ENCODE measurements at regions not wholly inside any gene's neighbourhood (a gene's known extent, or its start where the extent isn't known, plus 50 kb on each side); places are given as distances from the start of the nearest gene placed in this dataset.

DNA sequence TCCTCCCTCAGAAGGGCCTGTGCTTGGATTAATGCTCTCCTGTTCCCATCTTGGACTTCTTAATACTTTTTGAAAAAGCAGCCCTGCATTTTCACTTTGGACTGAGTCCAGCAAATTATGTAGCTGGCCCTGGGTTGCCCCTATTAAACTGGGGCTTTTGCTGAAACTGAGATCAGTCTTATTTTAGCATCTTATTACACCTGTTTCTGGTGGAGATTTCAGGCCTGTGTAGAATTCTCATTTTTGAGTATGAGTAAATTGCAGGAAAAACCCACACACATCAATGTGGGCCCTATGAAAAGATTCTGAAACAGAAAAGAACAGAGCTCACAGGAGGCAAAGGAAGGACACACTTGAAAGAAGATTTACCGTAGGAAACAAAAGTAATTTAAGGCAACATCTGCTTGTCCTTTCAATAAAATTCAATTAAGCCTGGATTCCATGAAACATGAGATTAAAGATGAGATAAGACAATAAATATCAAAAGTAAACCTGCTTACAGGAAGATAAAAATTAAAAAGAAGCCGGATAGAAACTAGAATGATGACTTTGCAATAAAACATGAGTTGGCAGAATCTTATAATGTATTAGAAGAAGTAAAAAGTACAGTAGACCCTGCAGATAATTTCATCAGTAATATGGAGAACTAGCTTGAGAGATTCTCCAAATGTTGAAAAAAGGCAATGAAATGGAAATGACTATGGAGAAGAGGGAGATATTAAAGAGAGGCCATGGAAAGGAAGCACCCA lies 90.7 kb upstream of the GCFC2 start:
- ATAC-seq (no peak), DNase-seq (ENCODE audit: low spot score) (no peak), FAIRE-seq (no peak)
- no peak overlapping the region for H3K27ac ChIP-seq (ENCODE audit: extremely low read length, insufficient read depth, low read length)
- no peaks in the 10 kb centered on the region for H3K79me2 ChIP-seq (ENCODE audit: insufficient read depth, low read length)
- in situ Hi-C loops (cut with HindIII; ENCODE audit: extremely low pct_ligation_motif_present, low pct_unique_long_range_greater_than_20kb) (loop anchor here (5.0 kb wide), 1 partner anchor 96 kb away; no protein-coding TSS in a partner anchor), intact Hi-C loops (cut with micrococcal nuclease; ENCODE audit: unreplicated experiment) (no loop called here)
- H2AFZ ChIP-seq (ENCODE audit: low read length) = no peak overlapping the region
- no TSS peak for BruUV-seq (replicated peaks)
- no peak overlapping the region for H3K9ac ChIP-seq (ENCODE audit: insufficient read depth, low read depth, low read length)
- no peaks in the 10 kb centered on the region for H3K4me1 ChIP-seq (ENCODE audit: insufficient read depth, low read length)
- no peak overlapping the region for H3K4me3 ChIP-seq (replicated peaks in 1 of 3; ENCODE audit: insufficient read depth in 1 of 3, low read depth in 2 of 3, low read length in 3 of 3)
- POLR2A ChIA-PET = no interaction called here
- H3K36me3 ChIP-seq (replicated peaks in 1 of 2; ENCODE audit: control insufficient read depth in 1 of 2, insufficient read depth in 2 of 2, low read length in 2 of 2) = no peaks in the 10 kb centered on the region
- no peak overlapping the region for H3K4me2 ChIP-seq (ENCODE audit: low read depth, low read length)
- TF ChIP-seq MAFF (IDR thresholded peaks at IDR 0.05; ENCODE audit: low read depth, low read length) (peak; percentile 80), MAFK (conservative IDR thresholded peaks at IDR 0.05 in 1 of 2, IDR thresholded peaks at IDR 0.05 in 1 of 2; ENCODE audit: low read length in 2 of 2) (peak; percentile 79 to 89)
- TF ChIP-seq, protein P1, sequence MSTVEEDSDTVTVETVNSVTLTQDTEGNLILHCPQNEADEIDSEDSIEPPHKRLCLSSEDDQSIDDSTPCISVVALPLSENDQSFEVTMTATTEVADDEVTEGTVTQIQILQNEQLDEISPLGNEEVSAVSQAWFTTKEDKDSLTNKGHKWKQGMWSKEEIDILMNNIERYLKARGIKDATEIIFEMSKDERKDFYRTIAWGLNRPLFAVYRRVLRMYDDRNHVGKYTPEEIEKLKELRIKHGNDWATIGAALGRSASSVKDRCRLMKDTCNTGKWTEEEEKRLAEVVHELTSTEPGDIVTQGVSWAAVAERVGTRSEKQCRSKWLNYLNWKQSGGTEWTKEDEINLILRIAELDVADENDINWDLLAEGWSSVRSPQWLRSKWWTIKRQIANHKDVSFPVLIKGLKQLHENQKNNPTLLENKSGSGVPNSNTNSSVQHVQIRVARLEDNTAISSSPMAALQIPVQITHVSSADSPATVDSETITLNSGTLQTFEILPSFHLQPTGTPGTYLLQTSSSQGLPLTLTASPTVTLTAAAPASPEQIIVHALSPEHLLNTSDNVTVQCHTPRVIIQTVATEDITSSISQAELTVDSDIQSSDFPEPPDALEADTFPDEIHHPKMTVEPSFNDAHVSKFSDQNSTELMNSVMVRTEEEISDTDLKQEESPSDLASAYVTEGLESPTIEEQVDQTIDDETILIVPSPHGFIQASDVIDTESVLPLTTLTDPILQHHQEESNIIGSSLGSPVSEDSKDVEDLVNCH (CRISPR knock-in tag; IDR thresholded peaks at IDR 0.05) = no peak
- H4K20me1 ChIP-seq (ENCODE audit: insufficient read depth, low read length) = no peaks in the 10 kb centered on the region
- WGBS (ENCODE audit: low lambda C conversion rate) = 30% methylated on average over 2 of the region's 2 CpGs
- H3K9me3 ChIP-seq (ENCODE audit: low read length) = no peaks in the 10 kb centered on the region
- H3K27me3 ChIP-seq (ENCODE audit: control insufficient read depth in 1 of 2, insufficient read depth in 2 of 2, low read length in 2 of 2) = peaks cover 0 to 4% of the 10 kb centered on the region in 2 experiments; a peak in 1 of 5 replicates
- CTCF ChIA-PET (ENCODE audit: low intra/inter-chr PET ratio, low total read pairs) = no interaction called here

DNA sequence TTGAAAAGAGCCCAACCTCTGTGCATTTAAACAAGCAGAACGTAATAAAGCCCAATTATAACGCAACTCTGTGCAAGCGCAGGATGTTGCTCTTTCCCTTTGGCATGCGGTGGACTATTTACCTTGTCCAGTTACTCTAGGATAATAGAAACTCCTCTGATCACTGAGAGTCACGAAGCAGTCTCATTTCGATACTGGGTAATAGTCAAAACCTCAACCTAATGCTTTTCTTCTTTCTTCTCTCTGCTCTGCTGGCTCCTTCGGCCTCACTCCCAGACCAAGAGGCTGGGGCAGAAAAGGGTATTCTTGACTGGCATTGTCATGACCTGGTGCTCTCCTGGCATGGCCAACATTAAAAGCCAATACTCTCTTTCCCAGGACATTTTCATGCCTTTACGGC lies 89.7 kb upstream of the GCFC2 start:
- in situ Hi-C loops (cut with HindIII; ENCODE audit: extremely low pct_ligation_motif_present, low pct_unique_long_range_greater_than_20kb) = loop anchor here (5.0 kb wide), 1 partner anchor 97 kb away; no protein-coding TSS in a partner anchor
- BruUV-seq (replicated peaks) = no TSS peak
- WGBS (ENCODE audit: low lambda C conversion rate) = 16% methylated on average over 8 of the region's 8 CpGs
- TF ChIP-seq ZNF768 (CRISPR knock-in tag; IDR thresholded peaks at IDR 0.05) (no peak), BCL6 (CRISPR knock-in tag; IDR thresholded peaks at IDR 0.05) (no peak), ZNF724P (CRISPR knock-in tag; IDR thresholded peaks at IDR 0.05; ENCODE audit: borderline replicate concordance) (no peak), AHR (CRISPR knock-in tag; IDR thresholded peaks at IDR 0.05) (no peak), FOSL2 (CRISPR knock-in tag; IDR thresholded peaks at IDR 0.05) (no peak), ASH2L (IDR thresholded peaks at IDR 0.05; ENCODE audit: insufficient read length, low read depth, low read length) (no peak), MZF1 (CRISPR knock-in tag; IDR thresholded peaks at IDR 0.05; ENCODE audit: borderline replicate concordance) (no peak), NCOR1 (IDR thresholded peaks at IDR 0.05; ENCODE audit: borderline replicate concordance, low read length) (no peak), ZEB1 (IDR thresholded peaks at IDR 0.05; ENCODE audit: insufficient replicate concordance, low read depth) (no peak)
- TF ChIP-seq, protein P2, sequence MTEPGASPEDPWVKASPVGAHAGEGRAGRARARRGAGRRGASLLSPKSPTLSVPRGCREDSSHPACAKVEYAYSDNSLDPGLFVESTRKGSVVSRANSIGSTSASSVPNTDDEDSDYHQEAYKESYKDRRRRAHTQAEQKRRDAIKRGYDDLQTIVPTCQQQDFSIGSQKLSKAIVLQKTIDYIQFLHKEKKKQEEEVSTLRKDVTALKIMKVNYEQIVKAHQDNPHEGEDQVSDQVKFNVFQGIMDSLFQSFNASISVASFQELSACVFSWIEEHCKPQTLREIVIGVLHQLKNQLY (CRISPR knock-in tag; IDR thresholded peaks at IDR 0.05) = no peak

More for the DNA sequence above, 89.7 kb upstream of the GCFC2 start:
- intact Hi-C loops (cut with micrococcal nuclease; ENCODE audit: unreplicated experiment) = no loop called here
- no peaks in the 10 kb centered on the region for H3K4me1 ChIP-seq (ENCODE audit: insufficient read depth, low read length)
- peaks cover 0 to 4% of the 10 kb centered on the region in 2 experiments; a peak in 1 of 5 replicates for H3K27me3 ChIP-seq (ENCODE audit: control insufficient read depth in 1 of 2, insufficient read depth in 2 of 2, low read length in 2 of 2)
- H3K36me3 ChIP-seq (replicated peaks in 1 of 2; ENCODE audit: control insufficient read depth in 1 of 2, insufficient read depth in 2 of 2, low read length in 2 of 2) = no peaks in the 10 kb centered on the region
- DNase-seq (ENCODE audit: low spot score) = no peak
- FAIRE-seq = no peak
- no peaks in the 10 kb centered on the region for H4K20me1 ChIP-seq (ENCODE audit: insufficient read depth, low read length)
- H3K79me2 ChIP-seq (ENCODE audit: insufficient read depth, low read length) = no peaks in the 10 kb centered on the region
- H3K4me2 ChIP-seq (ENCODE audit: low read depth, low read length) = no peak overlapping the region
- H2AFZ ChIP-seq (ENCODE audit: low read length) = no peak overlapping the region
- H3K9ac ChIP-seq (ENCODE audit: insufficient read depth, low read depth, low read length) = no peak overlapping the region
- no peaks in the 10 kb centered on the region for H3K9me3 ChIP-seq (ENCODE audit: low read length)
- H3K27ac ChIP-seq (ENCODE audit: extremely low read length, insufficient read depth, low read length) = no peak overlapping the region
- ChIA-PET POLR2A (no interaction called here), CTCF (ENCODE audit: low intra/inter-chr PET ratio, low total read pairs) (no interaction called here)
- H3K4me3 ChIP-seq (replicated peaks in 1 of 3; ENCODE audit: insufficient read depth in 1 of 3, low read depth in 2 of 3, low read length in 3 of 3) = no peak overlapping the region
- ATAC-seq = no peak
